ENCODE measurements at regions not wholly inside any gene's neighbourhood (a gene's known extent, or its start where the extent isn't known, plus 50 kb on each side); places are given as distances from the start of the nearest gene placed in this dataset.

DNA sequence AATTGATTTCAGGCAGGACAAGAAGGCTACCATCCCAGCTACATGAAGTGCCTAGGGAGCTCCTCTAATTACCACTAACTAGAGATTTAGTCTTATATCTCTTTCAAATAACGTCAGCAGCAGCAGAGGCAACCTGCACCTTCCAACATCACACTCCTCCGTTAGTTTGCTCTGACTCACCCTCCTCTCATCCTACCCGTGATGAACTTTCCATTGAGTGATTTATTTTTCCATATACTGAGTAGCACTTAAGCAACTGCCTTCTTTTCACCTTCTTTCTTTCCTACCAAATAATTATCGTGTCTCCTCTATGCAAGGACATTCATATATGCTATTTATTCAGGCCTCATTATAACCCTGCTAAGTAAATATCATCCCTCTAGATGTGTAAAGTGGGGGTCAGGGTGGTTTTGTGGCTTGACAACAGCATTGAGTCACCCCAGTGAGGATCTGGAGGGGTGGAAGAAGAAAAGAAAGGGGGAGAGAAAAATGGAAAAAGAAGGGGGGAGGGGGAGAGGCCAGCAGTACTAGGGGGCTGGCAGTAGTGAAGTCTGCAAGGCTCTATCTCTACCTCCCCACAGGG, 64.6 kb upstream of the CAST start:
- H3K27me3 ChIP-seq: no peaks in the 10 kb centered on the region
- DNase-seq (no peak), ATAC-seq (ENCODE audit: low FRiP score in 2 of 2) (no peak)
- H3K27ac ChIP-seq: no peak overlapping the region
- no peak overlapping the region for H3K4me3 ChIP-seq
- TF ChIP-seq, protein P1, sequence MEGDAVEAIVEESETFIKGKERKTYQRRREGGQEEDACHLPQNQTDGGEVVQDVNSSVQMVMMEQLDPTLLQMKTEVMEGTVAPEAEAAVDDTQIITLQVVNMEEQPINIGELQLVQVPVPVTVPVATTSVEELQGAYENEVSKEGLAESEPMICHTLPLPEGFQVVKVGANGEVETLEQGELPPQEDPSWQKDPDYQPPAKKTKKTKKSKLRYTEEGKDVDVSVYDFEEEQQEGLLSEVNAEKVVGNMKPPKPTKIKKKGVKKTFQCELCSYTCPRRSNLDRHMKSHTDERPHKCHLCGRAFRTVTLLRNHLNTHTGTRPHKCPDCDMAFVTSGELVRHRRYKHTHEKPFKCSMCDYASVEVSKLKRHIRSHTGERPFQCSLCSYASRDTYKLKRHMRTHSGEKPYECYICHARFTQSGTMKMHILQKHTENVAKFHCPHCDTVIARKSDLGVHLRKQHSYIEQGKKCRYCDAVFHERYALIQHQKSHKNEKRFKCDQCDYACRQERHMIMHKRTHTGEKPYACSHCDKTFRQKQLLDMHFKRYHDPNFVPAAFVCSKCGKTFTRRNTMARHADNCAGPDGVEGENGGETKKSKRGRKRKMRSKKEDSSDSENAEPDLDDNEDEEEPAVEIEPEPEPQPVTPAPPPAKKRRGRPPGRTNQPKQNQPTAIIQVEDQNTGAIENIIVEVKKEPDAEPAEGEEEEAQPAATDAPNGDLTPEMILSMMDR (IDR thresholded peaks at IDR 0.05): no peak
- TF ChIP-seq POLR2AphosphoS5 (IDR thresholded peaks at IDR 0.05): no peak
- no peaks in the 10 kb centered on the region for H3K36me3 ChIP-seq
- H3K4me1 ChIP-seq: peaks cover 0 to 3% (median 0%) of the 10 kb centered on the region in 4 donors
- 68 to 76% methylated on average over 4 of the region's 4 CpGs for WGBS, 2 donors
- no peaks in the 10 kb centered on the region for H3K9me3 ChIP-seq

DNA sequence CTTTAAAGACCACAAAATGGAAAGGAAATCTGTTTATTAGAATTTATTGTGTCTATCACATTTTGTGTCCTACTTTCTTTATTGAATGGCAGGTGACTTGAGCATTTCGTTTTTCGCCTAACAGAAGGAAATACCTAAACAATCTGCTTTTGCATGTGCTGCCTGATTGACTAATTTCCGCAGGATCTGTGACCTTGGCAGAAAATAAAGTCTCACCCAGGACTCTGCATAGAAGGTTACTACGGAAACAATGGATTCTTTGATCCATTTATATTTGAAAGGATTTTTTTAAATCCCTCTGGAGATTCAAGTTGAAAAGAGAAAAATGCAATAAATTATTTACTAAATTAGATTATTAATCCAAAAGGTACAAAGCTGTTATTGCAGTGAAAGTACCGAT, 61.0 kb upstream of the CAST start:
- no peak for DNase-seq
- no peak for TF ChIP-seq EP300 (IDR thresholded peaks at IDR 0.05)
- TF ChIP-seq POLR2AphosphoS5 (IDR thresholded peaks at IDR 0.05): no peak
- TF ChIP-seq POLR2A (IDR thresholded peaks at IDR 0.05): no peak
- TF ChIP-seq, protein P1 (IDR thresholded peaks at IDR 0.05): no peak
- Histone ChIP-seq H3K9me3 (no peaks in the 10 kb centered on the region), H3K36me3 (no peaks in the 10 kb centered on the region), H3K27ac (no peak overlapping the region), H3K4me1 (peaks cover 0 to 3% (median 0%) of the 10 kb centered on the region in 4 donors), H3K4me3 (no peak overlapping the region), H3K27me3 (no peaks in the 10 kb centered on the region)
- no peak for ATAC-seq (ENCODE audit: low FRiP score in 2 of 2)
- WGBS, 2 donors: 54 to 55% methylated on average over 5 of the region's 5 CpGs

DNA sequence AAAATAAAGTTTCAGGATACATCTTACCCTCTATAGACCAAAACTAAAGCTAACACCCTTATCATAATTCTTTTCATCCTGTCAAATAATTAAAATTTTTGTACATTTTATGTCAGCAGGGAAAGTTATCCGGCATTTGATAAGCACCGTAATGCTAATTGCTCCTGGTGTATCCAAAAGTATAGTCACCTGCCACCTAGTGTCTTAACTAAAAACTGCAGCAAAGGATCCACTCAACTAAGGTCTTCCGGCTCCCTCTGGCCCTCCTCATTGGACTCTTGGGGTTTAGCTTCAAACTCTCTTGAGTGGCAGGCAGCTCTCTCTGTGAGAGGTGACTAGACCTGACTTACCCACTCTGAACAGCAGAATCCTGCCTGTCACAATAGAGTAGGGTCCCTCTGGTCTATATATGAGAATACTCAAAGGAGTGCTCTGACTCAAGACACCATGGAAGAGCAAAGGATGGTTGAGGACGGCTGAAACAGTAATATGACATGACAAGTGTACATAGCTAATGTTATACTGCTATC, 60.4 kb upstream of the CAST start:
- DNase-seq (peak in 1 of 2 donors; percentile 34), ATAC-seq (ENCODE audit: low FRiP score in 2 of 2) (peak; percentile 86 to 87)
- H3K4me1 ChIP-seq: peaks cover 0 to 3% (median 0%) of the 10 kb centered on the region in 4 donors
- no peaks in the 10 kb centered on the region for H3K9me3 ChIP-seq
- H3K27me3 ChIP-seq: no peaks in the 10 kb centered on the region
- WGBS, 2 donors: 23 to 28% methylated on average over 3 to 4 of the region's 4 CpGs
- no peak overlapping the region for H3K27ac ChIP-seq
- H3K4me3 ChIP-seq: no peak overlapping the region
- no peaks in the 10 kb centered on the region for H3K36me3 ChIP-seq
- no peak for TF ChIP-seq EP300 (IDR thresholded peaks at IDR 0.05)
- TF ChIP-seq, protein P1 (IDR thresholded peaks at IDR 0.05): peak; percentile 71 to 84 (median 78)

DNA sequence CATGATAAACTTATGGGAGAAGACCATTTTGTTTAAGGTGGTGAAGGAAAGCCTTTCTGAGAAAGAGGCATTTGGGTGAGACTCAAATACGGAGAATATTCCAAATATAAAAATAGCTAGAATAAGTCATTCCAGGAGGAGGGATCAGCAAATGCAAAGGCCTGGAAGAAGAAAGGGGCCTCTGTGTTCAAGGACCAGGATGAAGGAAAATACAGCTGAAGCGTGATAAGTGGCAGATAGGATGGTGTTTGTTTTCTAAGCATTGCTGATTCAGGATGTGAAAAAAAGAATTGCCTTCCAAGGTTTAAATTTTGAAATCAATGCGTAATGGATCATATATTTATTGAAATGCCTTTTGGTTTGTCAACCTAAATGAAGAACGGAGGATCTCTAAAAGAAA, 59.4 kb upstream of the CAST start:
- TF ChIP-seq EP300 (IDR thresholded peaks at IDR 0.05) (no peak), POLR2AphosphoS5 (IDR thresholded peaks at IDR 0.05) (no peak), POLR2A (IDR thresholded peaks at IDR 0.05) (no peak)
- TF ChIP-seq, protein P1 (IDR thresholded peaks at IDR 0.05): no peak
- Histone ChIP-seq H3K4me1 (peaks cover 0 to 3% (median 0%) of the 10 kb centered on the region in 4 donors), H3K27ac (no peak overlapping the region), H3K4me3 (no peak overlapping the region), H3K36me3 (no peaks in the 10 kb centered on the region), H3K9me3 (no peaks in the 10 kb centered on the region), H3K27me3 (no peaks in the 10 kb centered on the region)
- ATAC-seq (ENCODE audit: low FRiP score in 2 of 2) (no peak), DNase-seq (no peak)
- WGBS, 2 donors: 92 to 94% methylated on average over 4 of the region's 4 CpGs
